Renal cortical epithelial cell (primary cell): ENCODE measurements at regions not wholly inside any gene's neighbourhood (a gene's known extent, or its start where the extent isn't known, plus 50 kb on each side); places are given as distances from the start of the nearest gene placed in this dataset.
"Not testable (repeated sequence)": the region's sequence is repeated elsewhere in the genome, so short reads cannot be mapped to it uniquely, and the experiment has no call there.

Experiments used
- DNase-seq: peaks from one replicate; pipeline ENCODE4 v3.0.0-alpha.2; 2011; ENCODE audit warnings: low read depth

DNA sequence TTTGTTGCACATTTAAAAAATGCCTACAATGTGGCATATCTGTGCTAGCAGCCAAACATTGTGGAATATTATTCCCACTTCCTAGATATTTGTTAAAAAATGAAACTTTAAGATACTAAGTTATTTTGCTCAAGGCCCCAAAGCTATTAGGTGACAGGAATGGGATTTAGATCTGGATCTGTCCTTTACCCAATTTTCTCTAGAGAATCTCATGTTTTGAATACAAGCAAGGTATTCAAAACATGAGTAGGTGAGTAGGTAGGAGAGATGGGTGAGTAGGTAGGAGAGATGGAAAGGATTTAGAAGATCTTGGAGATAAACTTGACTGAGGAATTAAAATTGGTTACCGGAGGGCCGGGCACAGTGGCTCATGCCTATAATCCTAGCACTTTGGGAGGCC lies 61.2 kb upstream of the AKIRIN2 start:
- DNase-seq, result no peak

DNA sequence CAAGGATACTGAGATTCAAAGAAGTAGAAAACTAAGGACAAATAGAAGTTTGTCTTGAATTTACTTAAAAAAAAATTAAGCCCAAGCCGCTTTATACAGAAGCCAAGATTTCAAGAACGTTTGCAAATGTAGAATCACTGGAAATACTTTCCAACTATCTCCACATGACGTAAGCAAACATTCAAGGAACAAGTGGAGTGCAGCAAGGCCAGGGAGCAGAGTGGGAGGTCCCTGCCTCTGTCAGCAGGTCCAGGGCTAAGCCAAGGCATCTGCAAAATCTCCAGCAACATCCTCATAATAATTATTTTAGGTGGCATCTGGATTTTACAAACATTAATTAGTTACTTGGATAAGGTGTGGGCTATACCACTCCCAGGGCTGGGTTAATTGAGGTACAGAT lies 60.1 kb upstream of the AKIRIN2 start:
- no peak for DNase-seq

- no peak for DNase-seq
These were observed 55.8 kb upstream of the AKIRIN2 start for GRCh38 chr6:87757792-87758191.

DNA sequence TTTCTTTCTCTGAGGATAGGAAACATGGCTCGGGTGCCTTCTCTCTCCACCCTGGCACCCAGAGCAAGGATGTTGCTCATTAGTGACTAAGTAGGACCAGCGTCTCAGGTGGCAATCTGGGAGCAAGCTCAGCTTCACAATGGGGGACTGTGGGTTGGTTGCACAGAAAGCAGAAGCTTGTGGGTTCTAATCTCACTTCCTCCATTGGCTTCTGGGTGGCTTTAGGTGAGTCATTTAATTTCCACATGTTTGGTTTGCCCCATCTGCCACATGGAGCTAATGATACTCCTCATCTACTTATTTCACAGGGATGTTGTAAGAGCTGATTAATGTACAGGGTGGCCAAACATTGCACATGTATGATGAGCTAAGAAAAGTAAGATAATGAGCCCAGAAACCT lies 54.8 kb upstream of the AKIRIN2 start:
- peak; percentile 62 for DNase-seq

DNA sequence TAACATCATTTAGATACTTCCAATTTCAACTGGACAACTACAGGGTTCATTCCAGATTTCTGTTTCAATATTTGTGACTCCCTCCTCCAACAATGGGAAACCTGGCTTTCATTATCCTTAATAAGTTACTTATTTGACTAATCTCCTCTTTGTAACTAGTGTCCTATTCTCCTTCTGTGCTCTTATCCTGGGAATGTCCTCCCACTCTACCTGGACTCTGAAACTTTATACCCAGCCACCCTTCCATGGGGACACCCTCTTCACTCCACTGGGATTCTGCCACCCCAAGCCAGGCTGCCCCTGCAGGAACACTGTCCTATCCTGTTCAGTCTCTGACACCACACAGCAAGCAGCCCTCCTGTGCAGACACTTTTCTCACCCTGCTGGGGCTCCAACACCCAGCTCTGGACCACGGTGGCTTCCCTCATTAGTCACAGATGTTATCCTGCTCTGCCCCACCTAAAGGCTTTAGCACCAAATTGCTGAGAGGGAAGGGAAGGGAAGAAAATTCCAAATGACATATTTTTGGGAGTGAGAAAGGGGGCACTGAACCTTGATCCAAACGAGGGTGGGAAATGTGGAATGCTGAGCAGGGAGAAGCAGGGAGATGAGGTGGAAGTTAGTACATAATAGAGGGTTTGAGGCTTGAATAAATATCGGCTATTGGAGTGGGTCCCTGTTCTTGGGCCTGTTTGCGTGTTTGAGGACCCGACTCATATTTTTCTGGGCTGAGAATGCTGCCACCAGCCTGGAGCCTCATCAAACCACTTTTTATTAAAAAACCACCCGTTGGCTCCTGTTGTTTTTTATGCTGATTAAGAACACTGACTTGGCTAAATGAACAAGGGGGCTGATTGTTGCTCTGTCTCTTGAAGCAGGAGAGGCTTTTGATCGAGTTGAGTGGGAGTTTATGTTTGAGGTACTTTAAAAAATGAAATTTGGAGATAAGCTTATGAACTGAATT lies 54.0 kb upstream of the AKIRIN2 start:
- DNase-seq, result no peak

DNA sequence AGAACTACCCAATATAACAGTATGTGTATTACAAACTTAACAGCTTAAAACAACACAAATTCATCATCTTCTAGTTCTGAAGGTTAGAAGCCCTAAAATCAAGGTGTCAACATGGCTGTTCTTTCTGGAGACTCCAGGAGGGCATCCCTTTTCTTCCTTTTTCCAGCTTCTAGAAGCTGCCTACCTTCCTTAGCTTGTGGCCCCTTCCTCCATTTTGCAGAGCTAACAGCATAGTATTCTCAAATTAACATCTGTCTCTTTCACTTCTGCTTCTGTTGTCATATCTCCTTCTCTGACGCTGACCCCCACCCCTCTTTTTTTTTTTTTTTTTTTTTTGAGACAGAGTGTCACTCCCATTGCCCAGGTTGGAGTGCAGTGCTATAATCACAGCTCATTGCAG lies 52.8 kb upstream of the AKIRIN2 start:
- no peak for DNase-seq

- DNase-seq, result no peak
These were observed 51.2 kb upstream of the AKIRIN2 start for GRCh38 chr6:87753131-87753685.

DNA sequence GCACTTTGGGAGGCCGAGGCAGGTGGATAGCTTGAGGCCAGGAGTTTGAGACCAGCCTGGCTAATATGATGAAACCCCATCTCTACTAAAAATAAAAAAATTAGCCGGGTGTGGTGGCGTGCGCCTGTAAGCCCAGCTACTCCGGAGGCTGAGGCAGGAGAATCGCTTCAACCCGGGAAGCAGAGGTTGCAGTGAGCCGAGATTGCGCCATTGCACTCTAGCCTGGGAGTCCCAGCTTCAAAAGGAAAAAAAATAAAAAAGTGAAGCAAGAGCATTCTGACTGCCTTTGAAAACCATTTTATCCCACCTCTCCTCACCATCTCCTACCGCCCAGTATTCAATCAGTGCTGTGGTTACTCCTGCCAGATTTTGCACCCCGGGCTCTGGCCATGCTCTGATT lies 50.5 kb upstream of the AKIRIN2 start:
- DNase-seq, result not testable (repeated sequence)
